22Rv1 (cell line): ENCODE measurements at regions not wholly inside any gene's neighbourhood (a gene's known extent, or its start where the extent isn't known, plus 50 kb on each side); places are given as distances from the start of the nearest gene placed in this dataset.

Source experiments
- ZFX ChIP-seq: fragments of 450-650 bp; IDR thresholded peaks from 2 replicates; pipeline ENCODE4 v1.6.1; 2017; ENCODE audit warnings: antibody characterized with exemption, borderline replicate concordance
- TF ChIP-seq, protein P1 (sequence below): fragments of 450-650 bp; IDR thresholded peaks from 2 replicates; pipeline ENCODE4 v1.5.1; 2017; ENCODE audit warnings: mild to moderate bottlenecking

GRCh38 chr10:4191894-4192293 lies 406.9 kb upstream of the KLF6 start:
- TF ChIP-seq, protein P1, sequence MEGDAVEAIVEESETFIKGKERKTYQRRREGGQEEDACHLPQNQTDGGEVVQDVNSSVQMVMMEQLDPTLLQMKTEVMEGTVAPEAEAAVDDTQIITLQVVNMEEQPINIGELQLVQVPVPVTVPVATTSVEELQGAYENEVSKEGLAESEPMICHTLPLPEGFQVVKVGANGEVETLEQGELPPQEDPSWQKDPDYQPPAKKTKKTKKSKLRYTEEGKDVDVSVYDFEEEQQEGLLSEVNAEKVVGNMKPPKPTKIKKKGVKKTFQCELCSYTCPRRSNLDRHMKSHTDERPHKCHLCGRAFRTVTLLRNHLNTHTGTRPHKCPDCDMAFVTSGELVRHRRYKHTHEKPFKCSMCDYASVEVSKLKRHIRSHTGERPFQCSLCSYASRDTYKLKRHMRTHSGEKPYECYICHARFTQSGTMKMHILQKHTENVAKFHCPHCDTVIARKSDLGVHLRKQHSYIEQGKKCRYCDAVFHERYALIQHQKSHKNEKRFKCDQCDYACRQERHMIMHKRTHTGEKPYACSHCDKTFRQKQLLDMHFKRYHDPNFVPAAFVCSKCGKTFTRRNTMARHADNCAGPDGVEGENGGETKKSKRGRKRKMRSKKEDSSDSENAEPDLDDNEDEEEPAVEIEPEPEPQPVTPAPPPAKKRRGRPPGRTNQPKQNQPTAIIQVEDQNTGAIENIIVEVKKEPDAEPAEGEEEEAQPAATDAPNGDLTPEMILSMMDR: no peak
- TF ChIP-seq ZFX: no peak
